Esophagus muscularis mucosa (tissue), 4 donors: ENCODE measurements at regions not wholly inside any gene's neighbourhood (a gene's known extent, or its start where the extent isn't known, plus 50 kb on each side); places are given as distances from the start of the nearest gene placed in this dataset.
"Not testable (repeated sequence)": the region's sequence is repeated elsewhere in the genome, so short reads cannot be mapped to it uniquely, and the experiment has no call there.

Experiments
- DNase-seq: peaks from one replicate; pipeline ENCODE4 v3.0.0-alpha.2; 2017; ENCODE audit errors: extremely low spot score
- H3K27ac ChIP-seq, 4 donors: fragments of 200-600 bp; sonication (generic); replicated peaks in 1 of 4; 1 replicate in 3 of 4; 2 replicates in 1 of 4; pipeline ENCODE4 v1.5.1; 2016 to 2019; ENCODE audit warnings: mild to moderate bottlenecking in 1 of 4
- H3K27me3 ChIP-seq, 4 donors: fragments of 200-600 bp; sonication (generic); one replicate each; pipeline versions ENCODE4 v1.5.1 to v1.6.0; 2016 to 2019
- H3K36me3 ChIP-seq, 4 donors: fragments of 200-600 bp; sonication (generic); one replicate each; pipeline ENCODE4 v1.5.1; 2016 to 2019
- H3K4me1 ChIP-seq, 4 donors: fragments of 200-600 bp; sonication (generic); one replicate each; pipeline ENCODE4 v1.5.1; 2016 to 2019
- H3K4me3 ChIP-seq, 4 donors: fragments of 200-600 bp; sonication (generic); 1 replicate in 2 of 4; 2 replicates in 2 of 4; pipeline ENCODE4 v1.5.1; 2016 to 2019; ENCODE audit warnings: mild to moderate bottlenecking in 4 of 4, moderate library complexity in 1 of 4
- H3K9me3 ChIP-seq, 4 donors: fragments of 200-600 bp; sonication (generic); 1 replicate in 3 of 4; 2 replicates in 1 of 4; pipeline ENCODE4 v1.5.1; 2016 to 2019
- CTCF ChIP-seq, 3 experiments: fragments of 200-600 bp in 2 of 3; fragments of 450-650 bp in 1 of 3; sonication (generic) in 2 of 3; IDR thresholded peaks; one replicate each; pipeline ENCODE4 v1.5.1; 2017 to 2019; ENCODE audit warnings: antibody characterized with exemption in 3 of 3, mild to moderate bottlenecking in 2 of 3, moderate library complexity in 1 of 3
- EP300 ChIP-seq: sonication (generic); formaldehyde crosslinking; IDR thresholded peaks from one replicate; pipeline ENCODE4 v1.6.1; 2017; ENCODE audit warnings: antibody characterized with exemption
- POLR2A ChIP-seq: fragments of 450-650 bp; IDR thresholded peaks from one replicate; pipeline ENCODE4 v1.6.1; 2017; ENCODE audit warnings: antibody characterized with exemption, moderate library complexity, mild to moderate bottlenecking, low read depth
- POLR2AphosphoS5 ChIP-seq, 2 donors: sonication (generic); formaldehyde crosslinking; IDR thresholded peaks; one replicate each; pipeline ENCODE4 v1.6.1; 2017; ENCODE audit warnings: antibody characterized with exemption in 2 of 2
- WGBS: methylation state at CpG from one replicate; pipeline ENCODE4 v1.1.5; 2018; 5-methylcytosine and 5-hydroxymethylcytosine counted together
- intact Hi-C: fragments of 100-400 bp; cut with DNase I; formaldehyde crosslinking; loops from one replicate; pipeline ENCODE4 v1.15.1; 2023

- Histone ChIP-seq H3K4me3 (no peak overlapping the region), H3K9me3 (peaks cover 0 to 6% (median 0%) of the 10 kb centered on the region in 4 donors), H3K27ac (no peak overlapping the region), H3K27me3 (no peaks in the 10 kb centered on the region), H3K36me3 (no peaks in the 10 kb centered on the region), H3K4me1 (peaks cover 0 to 10% (median 1%) of the 10 kb centered on the region in 4 donors)
- 98% methylated on average over 6 of the region's 7 CpGs for WGBS
- no peak for TF ChIP-seq POLR2A
- no peak for TF ChIP-seq EP300
- no peak for TF ChIP-seq CTCF (IDR thresholded peaks at IDR 0.05)
- intact Hi-C loops = no loop called here
- no peak for DNase-seq
Measured at GRCh38 chr2:42999856-43000241, 207.5 kb upstream of the HAAO start.

GRCh38 chr2:42999391-42999841 is 207.0 kb upstream of the HAAO start:
- H3K27me3 ChIP-seq = no peaks in the 10 kb centered on the region
- no peaks in the 10 kb centered on the region for H3K36me3 ChIP-seq
- H3K9me3 ChIP-seq = peaks cover 0 to 6% (median 0%) of the 10 kb centered on the region in 4 donors
- no peak overlapping the region for H3K27ac ChIP-seq
- no peak for DNase-seq
- H3K4me1 ChIP-seq = peaks cover 0 to 7% (median 1%) of the 10 kb centered on the region in 4 donors
- intact Hi-C loops = no loop called here
- H3K4me3 ChIP-seq = no peak overlapping the region
- WGBS = 83% methylated on average over 5 of the region's 5 CpGs
- no peak for TF ChIP-seq POLR2AphosphoS5 (IDR thresholded peaks at IDR 0.05)
- TF ChIP-seq EP300 = no peak
- no peak for TF ChIP-seq CTCF (IDR thresholded peaks at IDR 0.05)
- TF ChIP-seq POLR2A = no peak

- no peaks in the 10 kb centered on the region for H3K27me3 ChIP-seq
- H3K4me1 ChIP-seq = peaks cover 0 to 7% (median 1%) of the 10 kb centered on the region in 4 donors
- H3K36me3 ChIP-seq = no peaks in the 10 kb centered on the region
- WGBS = 94% methylated on average over 10 of the region's 10 CpGs
- TF ChIP-seq EP300 (no peak), POLR2A (no peak), POLR2AphosphoS5 (IDR thresholded peaks at IDR 0.05) (no peak), CTCF (IDR thresholded peaks at IDR 0.05) (no peak)
- no peak for DNase-seq
- intact Hi-C loops = no loop called here
- no peak overlapping the region for H3K4me3 ChIP-seq
- peaks cover 0 to 6% (median 0%) of the 10 kb centered on the region in 4 donors for H3K9me3 ChIP-seq
- no peak overlapping the region for H3K27ac ChIP-seq
Measured at GRCh38 chr2:42998721-42999120, 206.3 kb upstream of the HAAO start.

- no peaks in the 10 kb centered on the region for H3K27me3 ChIP-seq
- no peak overlapping the region for H3K4me3 ChIP-seq
- WGBS = 95% methylated on average over 4 of the region's 4 CpGs
- intact Hi-C loops = no loop called here
- peaks cover 0 to 7% (median 1%) of the 10 kb centered on the region in 4 donors for H3K4me1 ChIP-seq
- no peak overlapping the region for H3K27ac ChIP-seq
- no peaks in the 10 kb centered on the region for H3K36me3 ChIP-seq
- TF ChIP-seq CTCF (IDR thresholded peaks at IDR 0.05) = no peak
- TF ChIP-seq EP300 = no peak
- DNase-seq = no peak
- H3K9me3 ChIP-seq = peaks cover 0 to 6% (median 0%) of the 10 kb centered on the region in 4 donors
Measured at GRCh38 chr2:42996528-42996927, 204.1 kb upstream of the HAAO start.

- Histone ChIP-seq H3K9me3 (peaks cover 0 to 6% (median 0%) of the 10 kb centered on the region in 4 donors), H3K27me3 (no peaks in the 10 kb centered on the region), H3K4me3 (no peak overlapping the region), H3K4me1 (peaks cover 0 to 7% (median 1%) of the 10 kb centered on the region in 4 donors), H3K27ac (no peak overlapping the region), H3K36me3 (no peaks in the 10 kb centered on the region)
- TF ChIP-seq EP300 (no peak), POLR2A (no peak), POLR2AphosphoS5 (IDR thresholded peaks at IDR 0.05) (no peak), CTCF (IDR thresholded peaks at IDR 0.05) (no peak)
- intact Hi-C loops = no loop called here
- DNase-seq = no peak
- WGBS = 100% methylated on average over 1 of the region's 1 CpG
Measured at GRCh38 chr2:42995752-42996422, 203.5 kb upstream of the HAAO start.

GRCh38 chr2:42989283-42990081 is 197.1 kb upstream of the HAAO start:
- H3K4me1 ChIP-seq, DNase-seq, H3K27me3 ChIP-seq, H3K9me3 ChIP-seq, H3K4me3 ChIP-seq, H3K36me3 ChIP-seq, intact Hi-C loops, H3K27ac ChIP-seq: not testable (repeated sequence)
- 88% methylated on average over 35 of the region's 37 CpGs for WGBS

- H3K36me3 ChIP-seq, H3K27me3 ChIP-seq, H3K27ac ChIP-seq, DNase-seq, H3K9me3 ChIP-seq, H3K4me3 ChIP-seq, intact Hi-C loops, H3K4me1 ChIP-seq: not testable (repeated sequence)
- WGBS = 95% methylated on average over 4 of the region's 4 CpGs
Measured at GRCh38 chr2:42988055-42988454, 195.7 kb upstream of the HAAO start.
